SJCRH30 (cell line): ENCODE measurements at regions not wholly inside any gene's neighbourhood (a gene's known extent, or its start where the extent isn't known, plus 50 kb on each side); places are given as distances from the start of the nearest gene placed in this dataset.
A peak's percentile ranks its signal among the peaks of the same experiment; 100 is the strongest.
"Not testable (repeated sequence)": the region's sequence is repeated elsewhere in the genome, so short reads cannot be mapped to it uniquely, and the experiment has no call there.

Experiments used
- DNase-seq, 2 experiments: peaks; one replicate each; pipeline ENCODE4 v3.0.0-alpha.2; 2015 to 2020
- H3K27ac ChIP-seq: fragments of 250-450 bp; sonication (Bioruptor Pico); 2 replicates; pipeline ENCODE4 v1.5.1; 2020; ENCODE audit warnings: mild to moderate bottlenecking, moderate library complexity
- H3K27me3 ChIP-seq: fragments of 250-450 bp; sonication (Bioruptor Pico); 2 replicates; pipeline ENCODE4 v1.5.1; 2020; ENCODE audit warnings: mild to moderate bottlenecking, moderate library complexity
- H3K36me3 ChIP-seq: fragments of 250-450 bp; sonication (Bioruptor Pico); 2 replicates; pipeline ENCODE4 v1.5.1; 2020; ENCODE audit warnings: mild to moderate bottlenecking, moderate library complexity
- H3K4me1 ChIP-seq: fragments of 250-450 bp; sonication (Bioruptor Pico); 2 replicates; pipeline ENCODE4 v1.5.1; 2020; ENCODE audit warnings: mild to moderate bottlenecking, moderate library complexity
- H3K4me3 ChIP-seq: fragments of 250-450 bp; sonication (Bioruptor Pico); 2 replicates; pipeline ENCODE4 v1.5.1; 2020; ENCODE audit warnings: mild to moderate bottlenecking, moderate library complexity
- H3K9me3 ChIP-seq: fragments of 250-450 bp; sonication (Bioruptor Pico); replicated peaks from 2 replicates; pipeline ENCODE4 v1.5.1; 2020; ENCODE audit warnings: mild to moderate bottlenecking, moderate library complexity

DNA sequence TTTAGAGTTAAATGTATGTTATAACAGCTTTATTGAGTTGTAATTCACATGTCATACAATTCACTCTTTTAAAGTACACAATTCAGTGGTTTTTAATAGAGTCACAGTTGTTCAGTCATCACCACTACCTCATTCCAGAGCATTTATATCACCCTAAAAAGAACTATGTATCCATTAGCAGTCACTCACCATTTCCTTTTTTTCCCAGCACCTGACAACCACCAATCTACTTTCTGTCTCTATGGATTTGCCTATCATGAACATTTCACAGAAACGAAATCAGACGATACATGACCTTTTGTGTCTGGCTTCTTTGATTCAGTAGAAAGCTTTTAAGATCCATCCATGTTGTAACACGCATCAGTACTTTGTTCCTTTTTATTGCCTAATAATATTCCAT lies 52.9 kb upstream of the FRAS1 start:
- Histone ChIP-seq H3K9me3 (peaks cover 9% of the 10 kb centered on the region; the same call in 1 of the 2 replicates), H3K36me3 (no peaks in the 10 kb centered on the region), H3K4me3 (no peak overlapping the region), H3K27me3 (no peaks in the 10 kb centered on the region), H3K27ac (peak overlapping the region; percentile 68), H3K4me1 (peaks cover 19% of the 10 kb centered on the region)
- DNase-seq = peak in 1 of 2 experiments; percentile 62

DNA sequence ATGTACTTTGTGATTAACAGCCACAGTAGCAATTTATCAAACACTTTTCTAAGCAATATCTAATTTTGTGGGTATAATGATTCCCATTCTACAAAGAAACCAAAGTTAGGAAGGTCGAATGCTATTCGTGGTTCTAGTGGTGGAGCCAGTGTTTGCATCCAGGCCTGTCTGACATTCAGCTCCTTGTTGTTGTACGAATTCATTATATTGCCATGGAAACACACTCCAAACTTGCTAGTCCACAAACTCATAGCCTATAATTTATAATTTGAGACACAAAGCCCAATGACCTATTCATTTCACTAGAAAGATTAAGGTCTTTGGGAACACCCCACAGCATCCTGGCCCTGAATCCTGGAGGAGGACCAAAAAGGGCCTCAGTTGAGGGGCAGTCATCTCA lies 52.0 kb upstream of the FRAS1 start:
- Histone ChIP-seq H3K9me3 (peaks cover 12% of the 10 kb centered on the region), H3K4me1 (peaks cover 19% of the 10 kb centered on the region), H3K4me3 (no peak overlapping the region), H3K27ac (peak overlapping the region; percentile 68), H3K36me3 (no peaks in the 10 kb centered on the region), H3K27me3 (no peaks in the 10 kb centered on the region)
- no peak for DNase-seq

DNA sequence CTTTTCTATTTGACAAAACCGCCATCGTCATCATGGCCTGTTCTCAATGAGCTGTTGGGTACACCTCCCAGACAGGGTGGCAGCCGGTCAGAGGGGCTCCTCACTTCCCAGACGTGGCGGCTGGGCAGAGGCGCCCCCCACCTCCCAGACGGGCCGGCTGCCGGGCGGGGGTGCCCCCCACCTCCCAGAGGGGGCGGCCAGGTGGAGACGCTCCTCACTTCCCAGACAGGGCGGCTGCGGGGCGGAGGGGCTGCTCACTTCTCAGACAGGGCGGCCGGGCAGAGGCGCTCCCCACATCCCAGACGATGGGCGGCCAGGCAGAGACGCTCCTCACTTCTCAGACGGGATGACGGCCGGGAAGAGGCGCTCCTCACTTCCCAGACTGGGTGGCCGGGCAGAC lies 50.1 kb upstream of the FRAS1 start:
- H3K4me3 ChIP-seq, H3K27me3 ChIP-seq, H3K27ac ChIP-seq, H3K36me3 ChIP-seq, DNase-seq: not testable (repeated sequence)
- H3K4me1 ChIP-seq = peaks cover 19% of the 10 kb centered on the region
- peaks cover 30% of the 10 kb centered on the region for H3K9me3 ChIP-seq
